SU-DHL-6 (cell line): ENCODE measurements at regions not wholly inside any gene's neighbourhood (a gene's known extent, or its start where the extent isn't known, plus 50 kb on each side); places are given as distances from the start of the nearest gene placed in this dataset.
"Not testable (repeated sequence)": the region's sequence is repeated elsewhere in the genome, so short reads cannot be mapped to it uniquely, and the experiment has no call there.

ENCODE experiments used
- H2AFZ ChIP-seq: fragments of 200-600 bp; sonication (generic); 2 replicates; pipeline ENCODE4 v1.6.1; 2014; ENCODE audit warnings: low read depth, mild to moderate bottlenecking, moderate library complexity, mixed read lengths, antibody characterized with exemption, low read length; ENCODE audit not compliant: severe bottlenecking
- H3F3A ChIP-seq: fragments of 200-600 bp; shearing (Covaris generic); 2 replicates; pipeline ENCODE4 v1.6.0; 2016; ENCODE audit warnings: antibody characterized with exemption, mild to moderate bottlenecking; ENCODE audit not compliant: insufficient read depth
- H3K27ac ChIP-seq: fragments of 200-600 bp; sonication (generic); 2 replicates; pipeline ENCODE4 v1.5.1; 2016; ENCODE audit warnings: low read depth, mild to moderate bottlenecking, low read length, moderate library complexity, mixed read lengths
- H3K27me3 ChIP-seq: fragments of 200-600 bp; sonication (generic), shearing (Covaris generic); 2 replicates; pipeline ENCODE4 v1.6.0; 2014; ENCODE audit warnings: mild to moderate bottlenecking, low read length
- H3K36me3 ChIP-seq: fragments of 200-600 bp; sonication (generic); 2 replicates; pipeline ENCODE4 v1.6.1; 2014; ENCODE audit warnings: mild to moderate bottlenecking, low read length, mixed read lengths
- H3K4me2 ChIP-seq: fragments of 300-600, 200-600 bp; shearing (Covaris generic), sonication (generic); 2 replicates; pipeline ENCODE4 v1.6.0; 2014; ENCODE audit warnings: low read length, low read depth, mild to moderate bottlenecking; ENCODE audit not compliant: poor library complexity, severe bottlenecking
- H3K4me3 ChIP-seq: fragments of 200-600 bp; sonication (generic); 2 replicates; pipeline ENCODE4 v1.5.1; 2014; ENCODE audit warnings: antibody characterized with exemption, low read length, mild to moderate bottlenecking, mixed read lengths; ENCODE audit not compliant: insufficient read depth, poor library complexity, severe bottlenecking
- H3K79me2 ChIP-seq: fragments of 200-600 bp; sonication (generic); 2 replicates; pipeline ENCODE4 v1.6.1; 2014; ENCODE audit warnings: mild to moderate bottlenecking, low read length, moderate library complexity; ENCODE audit not compliant: insufficient read depth
- H3K9ac ChIP-seq: fragments of 200-600 bp; sonication (generic); 2 replicates; pipeline ENCODE4 v1.7.0; 2014; ENCODE audit warnings: mild to moderate bottlenecking, low read length
- H3K9me2 ChIP-seq: fragments of 200-600 bp; sonication (generic); replicated peaks from 2 replicates; pipeline ENCODE4 v1.6.1; 2014; ENCODE audit warnings: low read length; ENCODE audit not compliant: insufficient read depth
- H3K9me3 ChIP-seq: fragments of 200-600 bp; sonication (generic); 2 replicates; pipeline ENCODE4 v1.6.1; 2014; ENCODE audit warnings: low read length, mixed read lengths; ENCODE audit not compliant: insufficient read depth
- H4K20me1 ChIP-seq: fragments of 200-600 bp; sonication (generic); 2 replicates; pipeline ENCODE4 v1.6.1; 2014; ENCODE audit warnings: low read depth, mild to moderate bottlenecking, antibody characterized with exemption, low read length, moderate library complexity, mixed read lengths
- CTCF ChIP-seq: fragments of 200-600 bp; sonication (generic); IDR thresholded peaks from one replicate; pipeline ENCODE4 v1.5.1; 2017; ENCODE audit warnings: antibody characterized with exemption, mild to moderate bottlenecking, low read length, moderate library complexity; ENCODE audit not compliant: insufficient read depth, poor library complexity, severe bottlenecking
- EZH2phosphoT487 ChIP-seq: fragments of 200-600 bp; sonication (generic), shearing (Covaris generic); conservative IDR thresholded peaks from 2 replicates; pipeline ENCODE4 v1.6.1; 2018; ENCODE audit warnings: mild to moderate bottlenecking, antibody characterized with exemption, low read length, moderate library complexity, mixed read lengths

GRCh38 chr6:144429753-144430152 is 144.6 kb downstream of the UTRN start:
- H3K9me3 ChIP-seq, result no peaks in the 10 kb centered on the region
- H3K4me2 ChIP-seq, result no peak overlapping the region
- H3K36me3 ChIP-seq, result no peaks in the 10 kb centered on the region
- no peak overlapping the region for H3K9ac ChIP-seq
- no peak overlapping the region for H3K4me3 ChIP-seq
- H3K79me2 ChIP-seq, result no peaks in the 10 kb centered on the region
- H2AFZ ChIP-seq, result no peak overlapping the region
- H3F3A ChIP-seq, result no peaks in the 10 kb centered on the region
- TF ChIP-seq EZH2phosphoT487 (no peak), CTCF (no peak)
- H3K9me2 ChIP-seq, result no peaks in the 10 kb centered on the region
- H3K27me3 ChIP-seq, result no peaks in the 10 kb centered on the region
- no peak overlapping the region for H3K27ac ChIP-seq
- H4K20me1 ChIP-seq, result no peaks in the 10 kb centered on the region

- H3K27ac ChIP-seq, H3K27me3 ChIP-seq, H3K9me3 ChIP-seq, H3K4me3 ChIP-seq, H3K4me2 ChIP-seq, H3K9me2 ChIP-seq, H3F3A ChIP-seq, H3K36me3 ChIP-seq, H4K20me1 ChIP-seq, H2AFZ ChIP-seq, H3K79me2 ChIP-seq, H3K9ac ChIP-seq: not testable (repeated sequence)
These were observed 148.3 kb downstream of the UTRN start for GRCh38 chr6:144433446-144433845.

- H3K9me2 ChIP-seq, result no peaks in the 10 kb centered on the region
- H3K9me3 ChIP-seq, result no peaks in the 10 kb centered on the region
- TF ChIP-seq EZH2phosphoT487 (no peak), CTCF (no peak)
- H3K27ac ChIP-seq, result no peak overlapping the region
- no peaks in the 10 kb centered on the region for H3K27me3 ChIP-seq
- no peaks in the 10 kb centered on the region for H3F3A ChIP-seq
- H3K36me3 ChIP-seq, result no peaks in the 10 kb centered on the region
- no peak overlapping the region for H3K4me2 ChIP-seq
- H3K9ac ChIP-seq, result no peak overlapping the region
- H2AFZ ChIP-seq, result no peak overlapping the region
- no peak overlapping the region for H3K4me3 ChIP-seq
- no peaks in the 10 kb centered on the region for H3K79me2 ChIP-seq
- no peaks in the 10 kb centered on the region for H4K20me1 ChIP-seq
These were observed 149.3 kb downstream of the UTRN start for GRCh38 chr6:144434308-144434990.

GRCh38 chr6:144435602-144436426 is 150.7 kb downstream of the UTRN start:
- H2AFZ ChIP-seq, result no peak overlapping the region
- no peak for TF ChIP-seq EZH2phosphoT487
- TF ChIP-seq CTCF, result no peak
- H3K27me3 ChIP-seq, result no peaks in the 10 kb centered on the region
- no peaks in the 10 kb centered on the region for H3F3A ChIP-seq
- no peaks in the 10 kb centered on the region for H3K79me2 ChIP-seq
- no peak overlapping the region for H3K9ac ChIP-seq
- no peak overlapping the region for H3K4me3 ChIP-seq
- no peak overlapping the region for H3K4me2 ChIP-seq
- H4K20me1 ChIP-seq, result no peaks in the 10 kb centered on the region
- no peaks in the 10 kb centered on the region for H3K9me3 ChIP-seq
- H3K36me3 ChIP-seq, result no peaks in the 10 kb centered on the region
- no peak overlapping the region for H3K27ac ChIP-seq
- H3K9me2 ChIP-seq, result no peaks in the 10 kb centered on the region
